Tibial nerve (tissue), 4 donors: ENCODE measurements at regions not wholly inside any gene's neighbourhood (a gene's known extent, or its start where the extent isn't known, plus 50 kb on each side); places are given as distances from the start of the nearest gene placed in this dataset.

Experiments used
- CTCF ChIP-seq, 5 experiments: fragments of 200-600 bp in 3 of 5; fragments of 450-650 bp in 2 of 5; sonication (generic) in 3 of 5; IDR thresholded peaks; one replicate each; pipeline ENCODE4 v1.5.1; 2016 to 2019; ENCODE audit warnings: antibody characterized with exemption in 5 of 5, mild to moderate bottlenecking in 3 of 5, moderate library complexity in 2 of 5
- EP300 ChIP-seq, 2 donors: sonication (generic); formaldehyde crosslinking; IDR thresholded peaks; one replicate each; pipeline ENCODE4 v1.6.1; 2017; ENCODE audit warnings: antibody characterized with exemption in 2 of 2, mild to moderate bottlenecking in 1 of 2
- POLR2A ChIP-seq, 2 donors: fragments of 450-650 bp; IDR thresholded peaks; one replicate each; pipeline ENCODE4 v1.6.1; 2017; ENCODE audit warnings: antibody characterized with exemption in 2 of 2, mild to moderate bottlenecking in 2 of 2, moderate library complexity in 2 of 2

- TF ChIP-seq CTCF (IDR thresholded peaks at IDR 0.05), result no peak
- no peak for TF ChIP-seq POLR2A (IDR thresholded peaks at IDR 0.05)
- no peak for TF ChIP-seq EP300 (IDR thresholded peaks at IDR 0.05)
Measured at GRCh38 chr9:19527663-19528062, 118.9 kb downstream of the ACER2 start.
